H1 (cell line): ENCODE measurements at regions not wholly inside any gene's neighbourhood (a gene's known extent, or its start where the extent isn't known, plus 50 kb on each side); places are given as distances from the start of the nearest gene placed in this dataset.

Experiments
- CTCF ChIP-seq, 3 experiments: IDR thresholded peaks; 1 replicate in 2 of 3; 2 replicates in 1 of 3; pipeline versions ENCODE4 v1.5.1 to v1.6.1; 2011; ENCODE audit warnings: low read length in 3 of 3, mild to moderate bottlenecking in 3 of 3, inconsistent platforms in 2 of 3, low read depth in 1 of 3, moderate library complexity in 1 of 3; ENCODE audit not compliant: insufficient read depth in 1 of 3; ENCODE audit errors: control extremely low read depth in 1 of 3
- EGR1 ChIP-seq: IDR thresholded peaks from 2 replicates; pipeline ENCODE4 v1.6.1; 2011; ENCODE audit warnings: low read depth, low read length, borderline replicate concordance
- KDM5A ChIP-seq: fragments of 200-600 bp; IDR thresholded peaks from 2 replicates; pipeline ENCODE4 v1.7.1; 2012; ENCODE audit warnings: mild to moderate bottlenecking, low read length, inconsistent platforms, mixed read lengths

- TF ChIP-seq CTCF (IDR thresholded peaks at IDR 0.05; ENCODE audit: control extremely low read depth in 1 of 3, insufficient read depth in 1 of 3, low read depth in 1 of 3, low read length in 3 of 3), result no peak
- TF ChIP-seq KDM5A, result no peak
- no peak for TF ChIP-seq EGR1
- TF ChIP-seq, all 59 proteins: peak for 0
These were observed 169.2 kb upstream of the ADAMTS9 start (continued) for GRCh38 chr3:64856977-64857516.
